MM.1S (cell line): ENCODE measurements at regions not wholly inside any gene's neighbourhood (a gene's known extent, or its start where the extent isn't known, plus 50 kb on each side); places are given as distances from the start of the nearest gene placed in this dataset.

Experiments
- EZH2 ChIP-seq: fragments of 300-600 bp; sonication (generic); optimal IDR thresholded peaks from 2 replicates; pipeline ENCODE3; 2017; ENCODE audit warnings: low read depth, mild to moderate bottlenecking, antibody characterized with exemption, low read length, mixed read lengths
- EZH2phosphoT487 ChIP-seq: fragments of 300-600 bp; sonication (generic); IDR thresholded peaks from 2 replicates; pipeline ENCODE4 v1.6.1; 2018; ENCODE audit warnings: antibody characterized with exemption, low read length
- TF ChIP-seq, protein P1 (sequence below): fragments of 300-600 bp; sonication (generic); IDR thresholded peaks from 2 replicates; pipeline ENCODE4 v1.5.1; 2016; ENCODE audit warnings: antibody characterized with exemption, low read length, mixed read lengths

DNA sequence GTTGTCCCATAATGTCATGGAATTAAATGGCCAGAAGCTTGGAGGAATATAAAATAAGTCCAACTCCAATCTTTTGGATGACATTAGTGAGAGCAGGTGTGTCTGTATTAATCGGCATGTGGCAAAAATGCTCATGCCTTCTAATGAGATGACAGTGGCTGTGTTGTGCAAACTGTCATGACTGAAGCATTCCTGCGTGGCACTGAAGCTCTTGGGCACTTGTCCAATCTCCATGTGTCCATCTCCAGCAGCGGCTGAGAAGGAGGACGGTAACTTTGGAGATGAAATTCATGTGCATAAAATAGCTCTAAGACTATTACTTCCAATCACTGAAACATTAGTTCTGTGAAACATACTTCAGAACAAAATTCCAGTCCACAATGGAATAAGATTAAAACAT is 697.5 kb upstream of the GRAMD2B start:
- TF ChIP-seq, protein P1, sequence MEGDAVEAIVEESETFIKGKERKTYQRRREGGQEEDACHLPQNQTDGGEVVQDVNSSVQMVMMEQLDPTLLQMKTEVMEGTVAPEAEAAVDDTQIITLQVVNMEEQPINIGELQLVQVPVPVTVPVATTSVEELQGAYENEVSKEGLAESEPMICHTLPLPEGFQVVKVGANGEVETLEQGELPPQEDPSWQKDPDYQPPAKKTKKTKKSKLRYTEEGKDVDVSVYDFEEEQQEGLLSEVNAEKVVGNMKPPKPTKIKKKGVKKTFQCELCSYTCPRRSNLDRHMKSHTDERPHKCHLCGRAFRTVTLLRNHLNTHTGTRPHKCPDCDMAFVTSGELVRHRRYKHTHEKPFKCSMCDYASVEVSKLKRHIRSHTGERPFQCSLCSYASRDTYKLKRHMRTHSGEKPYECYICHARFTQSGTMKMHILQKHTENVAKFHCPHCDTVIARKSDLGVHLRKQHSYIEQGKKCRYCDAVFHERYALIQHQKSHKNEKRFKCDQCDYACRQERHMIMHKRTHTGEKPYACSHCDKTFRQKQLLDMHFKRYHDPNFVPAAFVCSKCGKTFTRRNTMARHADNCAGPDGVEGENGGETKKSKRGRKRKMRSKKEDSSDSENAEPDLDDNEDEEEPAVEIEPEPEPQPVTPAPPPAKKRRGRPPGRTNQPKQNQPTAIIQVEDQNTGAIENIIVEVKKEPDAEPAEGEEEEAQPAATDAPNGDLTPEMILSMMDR, result no peak
- no peak for TF ChIP-seq EZH2phosphoT487
- no peak for TF ChIP-seq EZH2
